ENCODE measurements at regions not wholly inside any gene's neighbourhood (a gene's known extent, or its start where the extent isn't known, plus 50 kb on each side); places are given as distances from the start of the nearest gene placed in this dataset.

DNA sequence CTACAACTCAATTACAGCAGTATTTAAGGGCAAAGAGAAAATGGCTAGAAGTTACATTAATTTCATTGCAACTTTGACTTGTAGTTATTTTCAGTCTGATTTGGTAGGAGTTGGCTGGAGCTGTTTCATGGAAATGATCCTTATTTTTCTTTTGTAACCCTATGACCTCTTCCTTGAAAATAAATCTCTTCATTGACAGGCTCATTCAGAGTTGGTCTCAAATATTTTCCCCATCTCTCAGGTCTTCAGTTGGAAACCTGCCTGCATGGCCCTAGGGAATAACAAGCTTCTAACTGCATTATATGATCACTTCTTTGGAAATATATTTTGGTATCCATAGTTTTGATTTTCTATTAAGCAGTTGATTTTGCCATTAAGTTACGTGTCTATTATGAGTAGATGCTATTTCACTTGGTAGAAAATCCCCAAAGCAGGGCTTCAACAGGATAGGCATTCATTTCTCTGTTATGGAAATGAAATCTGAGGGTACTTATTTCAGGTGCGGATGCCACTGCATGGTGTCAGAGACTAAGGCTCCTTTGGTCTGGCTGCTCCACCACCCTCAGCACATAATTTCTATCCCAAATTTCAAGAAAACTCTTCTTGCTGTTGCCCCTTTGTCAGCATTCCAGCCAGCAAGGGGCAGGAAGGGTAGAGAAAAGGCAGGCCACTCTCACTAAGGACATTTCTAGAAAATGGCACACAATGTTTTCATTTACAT, 502.5 kb downstream of the SPRY1 start:
- TF ChIP-seq CTCF (IDR thresholded peaks at IDR 0.05) (no peak), POLR2AphosphoS5 (IDR thresholded peaks at IDR 0.05) (no peak), POLR2A (IDR thresholded peaks at IDR 0.05) (no peak)

Data from suprapubic skin (tissue), 4 donors.